Ishikawa (cell line): ENCODE measurements at regions not wholly inside any gene's neighbourhood (a gene's known extent, or its start where the extent isn't known, plus 50 kb on each side); places are given as distances from the start of the nearest gene placed in this dataset.

Experiments
- CEBPB ChIP-seq: IDR thresholded peaks from 2 replicates; pipeline ENCODE4 v1.6.1; 2012
- CREB1 ChIP-seq: IDR thresholded peaks from 2 replicates; pipeline ENCODE4 v1.6.1; 2012; ENCODE audit warnings: low read depth
- EGR1 ChIP-seq: IDR thresholded peaks from 2 replicates; pipeline ENCODE4 v1.6.1; 2012
- EP300 ChIP-seq: IDR thresholded peaks from 2 replicates; pipeline ENCODE4 v1.6.1; 2012; ENCODE audit warnings: borderline replicate concordance
- FOXM1 ChIP-seq: IDR thresholded peaks from 2 replicates; pipeline ENCODE4 v1.6.1; 2012; ENCODE audit warnings: low read depth, borderline replicate concordance
- NFIC ChIP-seq: IDR thresholded peaks from 2 replicates; pipeline ENCODE4 v1.6.1; 2012
- RAD21 ChIP-seq: IDR thresholded peaks from 2 replicates; pipeline ENCODE4 v1.6.1; 2012; ENCODE audit warnings: low read depth
- TAF1 ChIP-seq: IDR thresholded peaks from 2 replicates; pipeline ENCODE4 v1.6.1; 2012; ENCODE audit warnings: low read depth, mild to moderate bottlenecking
- TCF12 ChIP-seq: IDR thresholded peaks from 2 replicates; pipeline ENCODE4 v1.6.1; 2012; ENCODE audit warnings: low read depth
- TEAD4 ChIP-seq: IDR thresholded peaks from 2 replicates; pipeline ENCODE4 v1.6.1; 2012
- YY1 ChIP-seq: IDR thresholded peaks from 2 replicates; pipeline ENCODE4 v1.6.1; 2012; ENCODE audit warnings: low read depth
- ZBTB7A ChIP-seq: IDR thresholded peaks from 2 replicates; pipeline ENCODE4 v1.6.1; 2012; ENCODE audit warnings: low read depth
- TF ChIP-seq, protein P1 (sequence below): IDR thresholded peaks from 2 replicates; pipeline ENCODE4 v1.6.1; 2012
- TF ChIP-seq, protein P2 (sequence below): IDR thresholded peaks from 2 replicates; pipeline ENCODE4 v1.6.1; 2012; ENCODE audit warnings: low read depth, mild to moderate bottlenecking
- TF ChIP-seq, protein P3 (sequence below): IDR thresholded peaks from 2 replicates; pipeline ENCODE4 v1.6.1; 2012

DNA sequence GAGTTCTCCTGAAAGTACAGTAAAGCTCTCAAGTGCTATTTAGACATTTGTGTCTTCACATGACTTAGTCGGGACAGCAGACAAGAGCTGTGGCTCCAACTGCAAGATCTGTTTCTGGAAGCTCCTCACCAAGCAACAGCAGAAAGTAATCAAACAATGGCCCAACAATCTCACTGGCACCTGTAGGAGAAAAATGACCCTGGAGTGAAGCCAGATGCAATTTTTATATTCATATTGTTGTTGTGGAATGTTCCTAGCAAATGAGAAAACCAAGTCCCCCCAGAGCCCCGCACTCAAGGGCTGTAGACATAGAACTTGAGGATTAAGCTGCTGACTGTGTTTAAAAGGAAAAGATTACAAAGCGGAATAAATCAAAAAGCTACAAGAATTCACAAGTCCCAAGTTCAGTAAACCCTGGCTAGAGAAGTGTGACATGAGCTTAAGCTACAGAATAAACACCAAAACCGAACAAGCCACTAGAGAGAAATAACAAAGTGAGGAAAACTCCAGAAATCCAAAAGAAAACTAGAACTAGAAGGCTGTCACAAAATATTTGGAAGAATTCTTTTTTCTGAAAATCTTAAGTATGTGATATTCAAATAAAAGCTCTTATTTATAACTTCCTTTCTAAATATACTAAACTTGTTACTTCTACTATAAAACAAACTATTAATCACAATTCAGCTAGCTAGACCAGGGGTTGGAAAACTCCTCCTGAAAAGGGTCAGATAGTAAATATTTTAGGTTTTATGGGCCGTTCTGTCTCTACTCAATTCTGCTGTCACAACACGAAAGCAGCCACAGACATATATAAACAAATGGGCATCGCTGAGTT, 454.5 kb downstream of the SUCLA2 start:
- no peak for TF ChIP-seq TCF12

DNA sequence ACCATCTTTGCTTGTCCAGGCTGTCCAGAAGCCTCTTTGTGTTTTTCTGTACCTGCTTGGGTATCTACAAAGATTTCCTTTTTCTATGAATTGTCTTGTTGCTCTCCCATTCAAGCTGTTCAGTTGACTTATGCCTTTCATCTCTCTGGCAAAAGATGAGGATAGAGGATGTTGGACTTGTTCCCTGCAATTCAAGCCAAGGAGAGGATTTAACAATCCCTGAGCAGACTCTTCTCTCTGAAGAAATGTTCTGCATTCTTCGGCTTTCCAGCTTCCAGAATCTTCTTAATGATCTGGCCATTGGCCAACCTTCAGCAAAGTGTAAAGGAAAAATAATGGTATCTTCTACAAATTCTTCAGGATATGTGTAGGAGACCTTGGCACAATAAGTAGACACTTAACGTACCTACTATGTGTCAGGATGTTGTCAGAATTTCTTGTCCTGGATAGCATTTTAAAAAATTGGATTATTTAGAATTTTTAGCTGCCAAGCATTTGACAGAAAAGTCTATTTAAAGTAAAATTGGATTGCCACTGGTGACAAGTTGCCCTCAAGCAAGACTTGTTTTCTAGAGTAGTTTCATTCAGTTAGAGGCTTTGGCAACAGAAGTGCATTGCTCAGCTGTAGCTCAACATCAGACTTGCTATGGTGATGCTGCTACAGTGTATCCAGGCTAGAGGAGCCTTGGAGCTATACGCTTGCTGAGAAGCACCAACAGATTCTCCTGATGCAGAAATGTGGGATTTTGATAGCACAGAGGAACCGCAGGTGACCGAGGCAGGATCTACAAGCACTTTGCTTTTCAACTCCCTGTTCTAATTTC, 455.7 kb downstream of the SUCLA2 start:
- TF ChIP-seq NFIC (no peak), CEBPB (no peak), RAD21 (no peak), EGR1 (no peak), CREB1 (no peak), TEAD4 (no peak)
- TF ChIP-seq, protein P1, sequence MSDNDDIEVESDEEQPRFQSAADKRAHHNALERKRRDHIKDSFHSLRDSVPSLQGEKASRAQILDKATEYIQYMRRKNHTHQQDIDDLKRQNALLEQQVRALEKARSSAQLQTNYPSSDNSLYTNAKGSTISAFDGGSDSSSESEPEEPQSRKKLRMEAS: no peak
- TF ChIP-seq, protein P2, sequence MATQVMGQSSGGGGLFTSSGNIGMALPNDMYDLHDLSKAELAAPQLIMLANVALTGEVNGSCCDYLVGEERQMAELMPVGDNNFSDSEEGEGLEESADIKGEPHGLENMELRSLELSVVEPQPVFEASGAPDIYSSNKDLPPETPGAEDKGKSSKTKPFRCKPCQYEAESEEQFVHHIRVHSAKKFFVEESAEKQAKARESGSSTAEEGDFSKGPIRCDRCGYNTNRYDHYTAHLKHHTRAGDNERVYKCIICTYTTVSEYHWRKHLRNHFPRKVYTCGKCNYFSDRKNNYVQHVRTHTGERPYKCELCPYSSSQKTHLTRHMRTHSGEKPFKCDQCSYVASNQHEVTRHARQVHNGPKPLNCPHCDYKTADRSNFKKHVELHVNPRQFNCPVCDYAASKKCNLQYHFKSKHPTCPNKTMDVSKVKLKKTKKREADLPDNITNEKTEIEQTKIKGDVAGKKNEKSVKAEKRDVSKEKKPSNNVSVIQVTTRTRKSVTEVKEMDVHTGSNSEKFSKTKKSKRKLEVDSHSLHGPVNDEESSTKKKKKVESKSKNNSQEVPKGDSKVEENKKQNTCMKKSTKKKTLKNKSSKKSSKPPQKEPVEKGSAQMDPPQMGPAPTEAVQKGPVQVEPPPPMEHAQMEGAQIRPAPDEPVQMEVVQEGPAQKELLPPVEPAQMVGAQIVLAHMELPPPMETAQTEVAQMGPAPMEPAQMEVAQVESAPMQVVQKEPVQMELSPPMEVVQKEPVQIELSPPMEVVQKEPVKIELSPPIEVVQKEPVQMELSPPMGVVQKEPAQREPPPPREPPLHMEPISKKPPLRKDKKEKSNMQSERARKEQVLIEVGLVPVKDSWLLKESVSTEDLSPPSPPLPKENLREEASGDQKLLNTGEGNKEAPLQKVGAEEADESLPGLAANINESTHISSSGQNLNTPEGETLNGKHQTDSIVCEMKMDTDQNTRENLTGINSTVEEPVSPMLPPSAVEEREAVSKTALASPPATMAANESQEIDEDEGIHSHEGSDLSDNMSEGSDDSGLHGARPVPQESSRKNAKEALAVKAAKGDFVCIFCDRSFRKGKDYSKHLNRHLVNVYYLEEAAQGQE: no peak

DNA sequence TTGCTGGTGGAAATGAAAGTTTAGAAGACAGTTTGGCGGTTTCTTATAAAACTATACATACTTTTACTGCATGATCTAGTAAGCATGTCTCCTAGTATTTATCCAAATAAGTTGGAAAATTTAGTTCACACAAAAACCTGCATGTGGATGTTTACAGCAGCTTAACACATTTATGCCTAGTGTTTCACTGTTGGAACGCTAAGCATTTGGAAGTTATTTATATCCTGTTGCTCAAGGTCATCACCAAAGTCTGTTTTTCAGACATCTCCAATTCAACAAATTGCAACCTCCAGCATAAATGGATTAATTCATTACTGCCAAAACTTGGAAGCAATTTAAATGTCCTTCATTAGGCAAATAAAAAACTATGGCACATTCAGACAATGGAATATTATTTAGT, 461.8 kb downstream of the SUCLA2 start:
- TF ChIP-seq FOXM1 (no peak), YY1 (no peak)

DNA sequence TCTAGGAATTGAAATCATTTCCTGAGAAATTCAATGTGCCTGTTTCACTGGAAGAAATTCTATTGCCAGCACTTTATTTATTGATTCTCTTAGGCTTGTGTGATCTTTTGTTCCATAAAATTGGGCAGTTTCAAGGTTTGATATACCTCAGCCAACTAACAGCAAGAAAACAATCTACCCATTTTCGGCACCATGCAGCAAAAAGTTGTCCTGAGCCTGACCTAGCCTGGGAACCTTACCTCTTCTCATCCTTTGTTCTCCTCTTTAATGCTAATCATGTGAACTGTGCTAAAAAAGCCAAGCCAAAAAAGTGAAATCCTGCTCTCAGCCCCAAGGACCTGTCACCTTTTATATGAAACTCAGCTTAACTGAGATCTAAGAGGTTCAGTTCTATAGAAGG, 477.3 kb downstream of the SUCLA2 start:
- TF ChIP-seq TCF12: no peak
- no peak for TF ChIP-seq YY1
- no peak for TF ChIP-seq EP300
- no peak for TF ChIP-seq CREB1
- no peak for TF ChIP-seq FOXM1
- TF ChIP-seq NFIC: no peak

DNA sequence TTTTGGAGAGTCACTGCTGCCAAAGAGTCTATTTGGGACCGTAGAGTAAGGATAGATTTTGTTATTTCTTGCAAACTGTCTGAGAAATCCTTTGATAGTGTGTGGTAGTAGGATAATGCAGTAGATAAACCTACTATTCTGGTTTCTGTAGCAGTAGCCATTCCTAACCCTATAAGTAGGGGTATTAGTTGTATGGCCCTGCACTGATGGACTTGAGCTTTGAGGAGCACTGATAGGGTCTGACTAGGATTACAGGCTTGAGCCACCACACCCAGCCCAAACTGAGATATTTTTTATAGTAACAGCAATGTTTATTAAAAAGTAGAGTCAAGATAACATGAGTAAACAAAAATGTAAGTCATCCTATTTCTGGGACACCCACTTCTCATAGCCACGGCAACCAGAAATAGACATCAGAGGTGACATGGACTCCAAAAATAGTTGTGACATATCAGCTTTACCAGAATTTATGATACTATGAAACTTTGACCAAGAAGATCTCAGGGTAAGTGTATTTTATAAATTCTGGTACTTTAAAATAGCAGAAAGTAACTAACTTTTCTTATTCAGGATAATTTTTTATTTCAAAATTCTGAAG, 479.1 kb downstream of the SUCLA2 start:
- TF ChIP-seq FOXM1 (no peak), TEAD4 (no peak), CEBPB (no peak), YY1 (no peak), EGR1 (no peak), NFIC (no peak), TAF1 (no peak), CREB1 (no peak), RAD21 (no peak), EP300 (no peak)
- TF ChIP-seq, protein P1: no peak

DNA sequence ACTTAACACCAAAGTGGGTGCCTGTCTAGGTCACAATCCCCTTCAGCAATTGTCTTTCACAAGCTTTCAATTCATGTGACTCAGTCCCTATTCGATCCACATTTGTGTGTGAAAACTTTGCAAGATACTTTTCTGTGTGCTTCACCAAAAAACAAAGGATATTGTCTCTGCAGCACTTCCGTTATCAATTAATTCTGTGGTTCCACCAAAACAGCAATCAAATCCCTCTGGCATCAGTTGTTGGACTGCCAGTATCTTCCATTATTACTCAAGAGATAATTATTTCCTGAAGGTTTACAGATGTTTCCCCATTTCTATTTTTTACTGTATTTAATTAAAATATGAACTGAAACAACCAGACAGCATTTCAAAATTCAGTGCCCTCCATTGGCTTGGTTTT, 481.4 kb downstream of the SUCLA2 start:
- TF ChIP-seq YY1 (no peak), EGR1 (no peak), RAD21 (no peak), FOXM1 (no peak), ZBTB7A (no peak), CEBPB (no peak), CREB1 (no peak), NFIC (no peak), TEAD4 (no peak)
- TF ChIP-seq, protein P3, sequence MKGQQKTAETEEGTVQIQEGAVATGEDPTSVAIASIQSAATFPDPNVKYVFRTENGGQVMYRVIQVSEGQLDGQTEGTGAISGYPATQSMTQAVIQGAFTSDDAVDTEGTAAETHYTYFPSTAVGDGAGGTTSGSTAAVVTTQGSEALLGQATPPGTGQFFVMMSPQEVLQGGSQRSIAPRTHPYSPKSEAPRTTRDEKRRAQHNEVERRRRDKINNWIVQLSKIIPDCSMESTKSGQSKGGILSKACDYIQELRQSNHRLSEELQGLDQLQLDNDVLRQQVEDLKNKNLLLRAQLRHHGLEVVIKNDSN: no peak
- TF ChIP-seq, protein P2: no peak
- TF ChIP-seq, protein P1: no peak
